Loucy (cell line): ENCODE measurements at regions not wholly inside any gene's neighbourhood (a gene's known extent, or its start where the extent isn't known, plus 50 kb on each side); places are given as distances from the start of the nearest gene placed in this dataset.

Experiments
- EZH2phosphoT487 ChIP-seq: fragments of 200-600 bp; IDR thresholded peaks from 2 replicates; pipeline ENCODE4 v1.6.1; 2018; ENCODE audit warnings: antibody characterized with exemption, mild to moderate bottlenecking, moderate library complexity, borderline replicate concordance
- TF ChIP-seq, protein P1 (sequence below): fragments of 200-600 bp; sonication (generic); conservative IDR thresholded peaks from 2 replicates; pipeline ENCODE4 v1.5.1; 2014; ENCODE audit warnings: mild to moderate bottlenecking, antibody characterized with exemption, low read length

DNA sequence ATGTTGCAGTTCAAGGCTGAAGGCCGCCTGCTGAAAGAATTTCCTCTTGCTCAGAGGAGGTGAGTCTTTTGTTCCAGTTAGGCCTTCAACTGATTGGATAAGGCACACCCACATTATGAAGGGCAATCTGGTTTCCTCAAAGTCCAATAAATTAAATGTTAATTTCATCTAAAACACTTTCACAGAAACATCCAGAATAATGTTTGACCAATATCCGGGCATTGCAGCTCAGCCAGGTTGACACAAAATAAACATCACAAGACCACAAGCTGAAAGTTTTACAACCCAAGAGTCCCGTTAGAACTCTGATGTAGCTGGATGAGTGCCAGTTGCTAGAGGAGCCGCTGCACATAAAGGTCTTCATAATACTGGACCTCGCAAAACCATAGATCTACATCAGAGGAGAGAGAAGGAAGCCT is 64.9 kb upstream of the EED start:
- TF ChIP-seq, protein P1, sequence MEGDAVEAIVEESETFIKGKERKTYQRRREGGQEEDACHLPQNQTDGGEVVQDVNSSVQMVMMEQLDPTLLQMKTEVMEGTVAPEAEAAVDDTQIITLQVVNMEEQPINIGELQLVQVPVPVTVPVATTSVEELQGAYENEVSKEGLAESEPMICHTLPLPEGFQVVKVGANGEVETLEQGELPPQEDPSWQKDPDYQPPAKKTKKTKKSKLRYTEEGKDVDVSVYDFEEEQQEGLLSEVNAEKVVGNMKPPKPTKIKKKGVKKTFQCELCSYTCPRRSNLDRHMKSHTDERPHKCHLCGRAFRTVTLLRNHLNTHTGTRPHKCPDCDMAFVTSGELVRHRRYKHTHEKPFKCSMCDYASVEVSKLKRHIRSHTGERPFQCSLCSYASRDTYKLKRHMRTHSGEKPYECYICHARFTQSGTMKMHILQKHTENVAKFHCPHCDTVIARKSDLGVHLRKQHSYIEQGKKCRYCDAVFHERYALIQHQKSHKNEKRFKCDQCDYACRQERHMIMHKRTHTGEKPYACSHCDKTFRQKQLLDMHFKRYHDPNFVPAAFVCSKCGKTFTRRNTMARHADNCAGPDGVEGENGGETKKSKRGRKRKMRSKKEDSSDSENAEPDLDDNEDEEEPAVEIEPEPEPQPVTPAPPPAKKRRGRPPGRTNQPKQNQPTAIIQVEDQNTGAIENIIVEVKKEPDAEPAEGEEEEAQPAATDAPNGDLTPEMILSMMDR: no peak
- TF ChIP-seq EZH2phosphoT487: no peak
